Esophagus squamous epithelium (tissue), 5 donors: ENCODE measurements at regions not wholly inside any gene's neighbourhood (a gene's known extent, or its start where the extent isn't known, plus 50 kb on each side); places are given as distances from the start of the nearest gene placed in this dataset.

Experiments used
- DNase-seq: peaks from one replicate; lab custom pipeline; 2025; lab: John Stamatoyannopoulos, UW
- H3K27ac ChIP-seq, 4 donors: fragments of 200-600 bp; sonication (generic); one replicate each; pipeline ENCODE4 v1.5.1; 2016 to 2019; ENCODE audit warnings: mild to moderate bottlenecking in 1 of 4
- H3K27me3 ChIP-seq, 4 donors: fragments of 200-600 bp; sonication (generic); 1 replicate in 3 of 4; 2 replicates in 1 of 4; pipeline versions ENCODE4 v1.5.1 to v1.6.0; 2017 to 2021; ENCODE audit warnings: antibody characterized with exemption in 1 of 4
- H3K36me3 ChIP-seq, 3 donors: fragments of 200-600 bp; sonication (generic); one replicate each; pipeline ENCODE4 v1.5.1; 2016 to 2019
- H3K4me1 ChIP-seq, 3 donors: fragments of 200-600 bp; sonication (generic); one replicate each; pipeline ENCODE4 v1.5.1; 2017 to 2019
- H3K4me3 ChIP-seq, 4 donors: fragments of 200-600 bp; sonication (generic); 1 replicate in 3 of 4; 2 replicates in 1 of 4; pipeline ENCODE4 v1.5.1; 2016 to 2019; ENCODE audit warnings: mild to moderate bottlenecking in 2 of 4, moderate library complexity in 1 of 4
- H3K9me3 ChIP-seq, 3 donors: fragments of 200-600 bp; sonication (generic); one replicate each; pipeline ENCODE4 v1.5.1; 2016 to 2019
- POLR2A ChIP-seq, 4 donors: fragments of 450-650 bp; IDR thresholded peaks; one replicate each; pipeline ENCODE4 v1.6.1; 2017; ENCODE audit warnings: antibody characterized with exemption in 4 of 4, mild to moderate bottlenecking in 4 of 4, moderate library complexity in 3 of 4
- WGBS, 2 donors: methylation state at CpG; one replicate each; pipeline ENCODE4 v1.1.5; 2018; 5-methylcytosine and 5-hydroxymethylcytosine counted together
- intact Hi-C: fragments of 100-400 bp; cut with DNase I; formaldehyde crosslinking; loops from one replicate; pipeline ENCODE4 v1.15.0; 2022
- TF ChIP-seq, protein P1 (sequence below), 6 experiments: fragments of 450-650 bp in 4 of 6; fragments of 200-600 bp in 2 of 6; sonication (generic) in 2 of 6; IDR thresholded peaks; one replicate each; pipeline ENCODE4 v1.5.1; 2016 to 2019; ENCODE audit warnings: antibody characterized with exemption in 6 of 6, mild to moderate bottlenecking in 4 of 6, moderate library complexity in 4 of 6
- donor health status: DM: yes; HTN: yes; CAD: no.

DNA sequence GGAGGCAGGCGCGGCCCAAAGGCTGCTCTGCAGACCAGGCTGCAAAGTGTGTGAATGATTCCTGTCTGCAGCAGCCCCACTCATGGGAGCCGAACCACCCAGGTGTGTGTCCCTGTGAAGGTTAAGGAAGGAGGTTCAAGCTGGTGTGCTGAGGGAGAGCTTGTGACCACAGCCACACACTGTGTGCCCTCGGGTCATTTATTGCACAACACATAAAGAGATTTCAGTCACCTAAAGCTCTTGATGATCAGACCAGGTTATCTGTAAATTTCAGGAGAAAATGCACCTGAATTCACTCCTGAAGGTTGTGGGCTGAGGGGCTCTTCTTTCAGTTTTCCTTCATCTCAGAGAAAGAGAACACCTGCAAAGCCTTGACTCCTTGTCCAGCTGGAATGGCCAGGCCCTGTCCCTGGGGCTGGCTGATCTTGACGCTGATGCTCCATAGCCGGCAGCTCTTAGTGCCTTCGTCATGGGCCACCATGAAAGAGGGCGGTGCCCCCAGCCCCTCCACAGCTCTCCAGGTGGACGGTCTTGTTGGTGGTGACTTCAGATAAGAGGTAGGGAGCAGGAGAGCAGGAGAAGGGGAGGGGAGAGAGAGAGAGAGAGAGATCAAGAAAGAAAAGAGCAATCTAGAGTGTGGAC lies 110.8 kb upstream of the C1QTNF9B start:
- Histone ChIP-seq H3K4me1 (no peaks in the 10 kb centered on the region), H3K9me3 (no peaks in the 10 kb centered on the region), H3K27me3 (no peaks in the 10 kb centered on the region), H3K4me3 (no peak overlapping the region), H3K36me3 (no peaks in the 10 kb centered on the region), H3K27ac (no peak overlapping the region)
- TF ChIP-seq, protein P1, sequence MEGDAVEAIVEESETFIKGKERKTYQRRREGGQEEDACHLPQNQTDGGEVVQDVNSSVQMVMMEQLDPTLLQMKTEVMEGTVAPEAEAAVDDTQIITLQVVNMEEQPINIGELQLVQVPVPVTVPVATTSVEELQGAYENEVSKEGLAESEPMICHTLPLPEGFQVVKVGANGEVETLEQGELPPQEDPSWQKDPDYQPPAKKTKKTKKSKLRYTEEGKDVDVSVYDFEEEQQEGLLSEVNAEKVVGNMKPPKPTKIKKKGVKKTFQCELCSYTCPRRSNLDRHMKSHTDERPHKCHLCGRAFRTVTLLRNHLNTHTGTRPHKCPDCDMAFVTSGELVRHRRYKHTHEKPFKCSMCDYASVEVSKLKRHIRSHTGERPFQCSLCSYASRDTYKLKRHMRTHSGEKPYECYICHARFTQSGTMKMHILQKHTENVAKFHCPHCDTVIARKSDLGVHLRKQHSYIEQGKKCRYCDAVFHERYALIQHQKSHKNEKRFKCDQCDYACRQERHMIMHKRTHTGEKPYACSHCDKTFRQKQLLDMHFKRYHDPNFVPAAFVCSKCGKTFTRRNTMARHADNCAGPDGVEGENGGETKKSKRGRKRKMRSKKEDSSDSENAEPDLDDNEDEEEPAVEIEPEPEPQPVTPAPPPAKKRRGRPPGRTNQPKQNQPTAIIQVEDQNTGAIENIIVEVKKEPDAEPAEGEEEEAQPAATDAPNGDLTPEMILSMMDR (IDR thresholded peaks at IDR 0.05) = no peak
- TF ChIP-seq POLR2A (IDR thresholded peaks at IDR 0.05) = no peak
- intact Hi-C loops = no loop called here
- no peak for DNase-seq
- 74 to 76% methylated on average over 5 to 6 of the region's 9 CpGs for WGBS, 2 donors

DNA sequence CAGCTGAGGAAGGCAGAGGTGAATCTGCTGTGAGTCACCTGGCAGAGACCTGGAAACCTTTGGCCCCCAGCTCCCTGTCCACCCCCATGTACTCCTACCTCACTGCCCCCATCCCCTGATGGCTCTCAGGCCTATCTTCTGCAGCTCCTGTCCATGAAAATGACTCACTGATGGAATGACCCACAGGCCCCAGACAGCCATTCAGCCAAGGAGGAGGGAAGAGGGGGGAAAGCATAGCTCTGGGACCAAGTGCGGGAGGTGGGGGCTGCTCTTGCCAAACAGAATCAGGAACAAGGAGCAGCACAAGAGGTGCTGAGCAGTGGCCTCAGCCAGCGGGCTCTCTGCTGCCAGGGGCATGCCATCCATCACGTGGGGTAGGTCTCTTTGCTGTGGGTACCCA lies 111.4 kb upstream of the C1QTNF9B start:
- TF ChIP-seq, protein P1 (IDR thresholded peaks at IDR 0.05) = no peak
- DNase-seq = no peak
- intact Hi-C loops = no loop called here
- Histone ChIP-seq H3K27me3 (no peaks in the 10 kb centered on the region), H3K27ac (no peak overlapping the region), H3K9me3 (no peaks in the 10 kb centered on the region), H3K4me1 (no peaks in the 10 kb centered on the region), H3K36me3 (no peaks in the 10 kb centered on the region), H3K4me3 (no peak overlapping the region)
- WGBS, 2 donors = 80% methylated on average over 1 of the region's 3 CpGs; no CpG with 5 or more reads in 1 of the 2 donors

DNA sequence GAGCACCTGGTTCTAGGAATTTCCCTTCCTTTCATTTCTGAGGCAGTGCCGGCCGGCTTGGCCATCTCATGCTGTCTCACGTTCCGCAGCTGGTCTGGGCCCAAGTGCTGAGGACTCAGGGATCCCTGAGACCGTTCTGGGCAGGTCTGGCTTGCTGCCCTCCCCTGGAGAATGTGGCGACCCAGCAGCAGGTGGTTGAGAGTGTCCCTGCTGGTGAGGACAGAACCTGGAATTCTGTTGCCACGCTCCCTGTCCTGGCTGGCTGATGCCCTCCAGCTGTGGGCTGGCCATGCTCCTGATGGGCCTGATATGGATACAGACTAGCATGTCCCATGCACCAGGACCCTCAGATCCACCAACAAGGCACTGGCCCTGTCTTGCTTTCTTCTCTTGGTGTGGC lies 114.0 kb upstream of the C1QTNF9B start:
- intact Hi-C loops = no loop called here
- WGBS, 2 donors = 68% methylated on average over 3 of the region's 7 CpGs; no CpG with 5 or more reads in 1 of the 2 donors
- DNase-seq = no peak
- H3K4me1 ChIP-seq = no peaks in the 10 kb centered on the region
- no peak overlapping the region for H3K4me3 ChIP-seq
- H3K27me3 ChIP-seq = no peaks in the 10 kb centered on the region
- no peaks in the 10 kb centered on the region for H3K36me3 ChIP-seq
- no peak overlapping the region for H3K27ac ChIP-seq
- no peaks in the 10 kb centered on the region for H3K9me3 ChIP-seq
- TF ChIP-seq POLR2A (IDR thresholded peaks at IDR 0.05) = no peak
- TF ChIP-seq, protein P1 (IDR thresholded peaks at IDR 0.05) = no peak

DNA sequence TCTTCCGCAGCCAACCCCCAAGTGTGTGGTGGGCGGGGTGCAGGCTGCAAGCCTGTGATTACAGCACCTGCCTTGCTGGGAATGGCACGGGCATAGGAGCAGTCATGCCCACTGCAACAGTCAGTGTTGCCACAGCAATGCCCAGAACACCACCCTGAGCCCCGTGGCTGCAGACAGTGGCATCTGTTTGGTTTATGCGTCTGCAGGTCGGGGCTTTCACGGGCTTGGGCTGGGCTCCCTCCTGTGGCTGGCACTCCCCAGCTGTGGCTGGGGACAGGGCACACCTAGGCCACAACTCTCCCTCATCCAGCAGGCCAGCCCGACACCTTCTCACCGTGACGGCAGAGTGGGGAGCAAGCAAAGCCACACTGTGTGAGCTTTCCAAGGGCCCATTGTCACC lies 115.3 kb upstream of the C1QTNF9B start:
- no peak for DNase-seq
- Histone ChIP-seq H3K4me1 (no peaks in the 10 kb centered on the region), H3K27me3 (no peaks in the 10 kb centered on the region), H3K36me3 (no peaks in the 10 kb centered on the region), H3K9me3 (no peaks in the 10 kb centered on the region), H3K4me3 (no peak overlapping the region), H3K27ac (no peak overlapping the region)
- intact Hi-C loops = no loop called here
- TF ChIP-seq, protein P1 (IDR thresholded peaks at IDR 0.05) = no peak
- no peak for TF ChIP-seq POLR2A (IDR thresholded peaks at IDR 0.05)
- 63 to 82% methylated on average over 5 to 8 of the region's 10 CpGs for WGBS, 2 donors

DNA sequence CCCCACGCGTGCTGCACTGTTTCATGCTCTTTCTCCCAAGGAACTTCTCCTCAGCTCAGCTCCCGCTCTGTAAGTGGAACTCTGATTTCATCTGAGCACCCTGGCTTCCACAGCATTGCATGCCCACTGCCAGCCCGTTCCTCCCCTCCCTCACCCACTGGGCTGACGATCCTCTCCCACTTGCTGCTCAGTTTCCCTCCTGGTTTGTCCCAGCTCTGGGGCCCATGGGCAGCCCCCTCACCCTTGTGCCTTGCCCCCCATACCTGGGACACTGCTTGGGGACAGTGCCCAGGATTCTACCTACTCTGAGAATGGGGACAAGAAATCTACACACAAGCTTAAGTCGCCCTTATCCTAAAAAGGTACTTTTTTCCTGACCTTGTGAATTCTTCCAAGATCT lies 115.9 kb upstream of the C1QTNF9B start:
- 87 to 92% methylated on average over 6 of the region's 6 CpGs for WGBS, 2 donors
- no peak overlapping the region for H3K27ac ChIP-seq
- no peak for DNase-seq
- intact Hi-C loops = no loop called here
- H3K36me3 ChIP-seq = no peaks in the 10 kb centered on the region
- TF ChIP-seq POLR2A (IDR thresholded peaks at IDR 0.05) = no peak
- TF ChIP-seq, protein P1 (IDR thresholded peaks at IDR 0.05) = no peak
- H3K4me3 ChIP-seq = no peak overlapping the region
- no peaks in the 10 kb centered on the region for H3K27me3 ChIP-seq
- H3K9me3 ChIP-seq = no peaks in the 10 kb centered on the region
- no peaks in the 10 kb centered on the region for H3K4me1 ChIP-seq
